ENCODE measurements at regions not wholly inside any gene's neighbourhood (a gene's known extent, or its start where the extent isn't known, plus 50 kb on each side); places are given as distances from the start of the nearest gene placed in this dataset.

- H3K9me1 ChIP-seq (ENCODE audit: control insufficient read depth, extremely low read depth, insufficient read depth, low read length): no peaks in the 10 kb centered on the region
- no peaks in the 10 kb centered on the region for H3K36me3 ChIP-seq (ENCODE audit: control insufficient read depth in 2 of 2, extremely low read depth in 1 of 2, insufficient read depth in 2 of 2, low read length in 2 of 2)
- no peak overlapping the region for H2AFZ ChIP-seq (ENCODE audit: control insufficient read depth, low read length)
- DNase-seq (ENCODE audit: low read depth, low spot score) (no peak), FAIRE-seq (no peak)
- no peaks in the 10 kb centered on the region for H3K4me1 ChIP-seq (ENCODE audit: control insufficient read depth, extremely low read depth, insufficient read depth, low read length)
- H3K4me3 ChIP-seq (ENCODE audit: control insufficient read depth in 2 of 3, extremely low read depth in 1 of 3, insufficient read depth in 2 of 3, low read depth in 1 of 3, low read length in 3 of 3): no peak overlapping the region
- no peak overlapping the region for H3K9ac ChIP-seq (ENCODE audit: control insufficient read depth, extremely low read depth, insufficient read depth, low read length)
- H3K4me2 ChIP-seq (ENCODE audit: control insufficient read depth, extremely low read depth, insufficient read depth, low read depth, low read length): no peak overlapping the region
- no peaks in the 10 kb centered on the region for H4K20me1 ChIP-seq (ENCODE audit: control insufficient read depth, extremely low read depth, insufficient read depth, low read length)
- no peak overlapping the region for H3K27ac ChIP-seq (ENCODE audit: control insufficient read depth, insufficient read depth, low read length)
- no peaks in the 10 kb centered on the region for H3K9me3 ChIP-seq (ENCODE audit: control insufficient read depth, low read depth, low read length)
- dilution Hi-C loops (cut with MboI; ENCODE audit: extremely low pct_ligation_motif_present, low sequenced_read_pairs): no loop called here
- no peaks in the 10 kb centered on the region for H3K27me3 ChIP-seq (ENCODE audit: control insufficient read depth, extremely low read depth, insufficient read depth, low read length)
- H3K79me2 ChIP-seq (ENCODE audit: control insufficient read depth, insufficient read depth, low read length): no peaks in the 10 kb centered on the region
- no peak for TF ChIP-seq EZH2 (IDR thresholded peaks at IDR 0.05; ENCODE audit: low read length)
Observed at GRCh38 chr9:30522061-30522460, 1862.4 kb upstream of the ACO1 start.

DNA sequence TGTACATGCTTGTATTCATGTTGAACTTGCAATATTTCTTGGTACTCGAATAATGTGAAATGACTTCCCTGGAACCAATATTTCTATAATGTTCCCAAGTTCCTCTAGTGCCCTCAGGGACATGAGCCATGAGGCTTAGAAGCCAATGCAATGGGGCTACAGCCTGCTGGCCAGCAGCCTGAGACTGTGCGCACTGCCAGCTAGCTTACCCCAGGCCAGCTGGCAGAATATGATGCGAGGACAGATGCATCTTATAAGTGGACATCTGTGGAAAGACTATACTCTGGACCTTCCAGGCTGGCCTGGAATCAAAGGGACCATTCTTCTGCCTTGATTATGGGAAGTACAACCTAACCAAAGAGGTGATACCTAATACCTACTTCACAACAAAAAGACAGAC is 1862.0 kb upstream of the ACO1 start:
- Histone ChIP-seq H3K9me3 (ENCODE audit: control insufficient read depth, low read depth, low read length) (no peaks in the 10 kb centered on the region), H3K79me2 (ENCODE audit: control insufficient read depth, insufficient read depth, low read length) (no peaks in the 10 kb centered on the region), H4K20me1 (ENCODE audit: control insufficient read depth, extremely low read depth, insufficient read depth, low read length) (no peaks in the 10 kb centered on the region), H3K4me3 (ENCODE audit: control insufficient read depth in 2 of 3, extremely low read depth in 1 of 3, insufficient read depth in 2 of 3, low read depth in 1 of 3, low read length in 3 of 3) (no peak overlapping the region), H3K27ac (ENCODE audit: control insufficient read depth, insufficient read depth, low read length) (no peak overlapping the region), H2AFZ (ENCODE audit: control insufficient read depth, low read length) (no peak overlapping the region), H3K9ac (ENCODE audit: control insufficient read depth, extremely low read depth, insufficient read depth, low read length) (no peak overlapping the region), H3K9me1 (ENCODE audit: control insufficient read depth, extremely low read depth, insufficient read depth, low read length) (no peaks in the 10 kb centered on the region), H3K4me2 (ENCODE audit: control insufficient read depth, extremely low read depth, insufficient read depth, low read depth, low read length) (no peak overlapping the region), H3K4me1 (ENCODE audit: control insufficient read depth, extremely low read depth, insufficient read depth, low read length) (no peaks in the 10 kb centered on the region), H3K27me3 (ENCODE audit: control insufficient read depth, extremely low read depth, insufficient read depth, low read length) (no peaks in the 10 kb centered on the region), H3K36me3 (ENCODE audit: control insufficient read depth in 2 of 2, extremely low read depth in 1 of 2, insufficient read depth in 2 of 2, low read length in 2 of 2) (no peaks in the 10 kb centered on the region)
- dilution Hi-C loops (cut with MboI; ENCODE audit: extremely low pct_ligation_motif_present, low sequenced_read_pairs): no loop called here
- FAIRE-seq (no peak), DNase-seq (ENCODE audit: low read depth, low spot score) (no peak)
- TF ChIP-seq, protein P1, sequence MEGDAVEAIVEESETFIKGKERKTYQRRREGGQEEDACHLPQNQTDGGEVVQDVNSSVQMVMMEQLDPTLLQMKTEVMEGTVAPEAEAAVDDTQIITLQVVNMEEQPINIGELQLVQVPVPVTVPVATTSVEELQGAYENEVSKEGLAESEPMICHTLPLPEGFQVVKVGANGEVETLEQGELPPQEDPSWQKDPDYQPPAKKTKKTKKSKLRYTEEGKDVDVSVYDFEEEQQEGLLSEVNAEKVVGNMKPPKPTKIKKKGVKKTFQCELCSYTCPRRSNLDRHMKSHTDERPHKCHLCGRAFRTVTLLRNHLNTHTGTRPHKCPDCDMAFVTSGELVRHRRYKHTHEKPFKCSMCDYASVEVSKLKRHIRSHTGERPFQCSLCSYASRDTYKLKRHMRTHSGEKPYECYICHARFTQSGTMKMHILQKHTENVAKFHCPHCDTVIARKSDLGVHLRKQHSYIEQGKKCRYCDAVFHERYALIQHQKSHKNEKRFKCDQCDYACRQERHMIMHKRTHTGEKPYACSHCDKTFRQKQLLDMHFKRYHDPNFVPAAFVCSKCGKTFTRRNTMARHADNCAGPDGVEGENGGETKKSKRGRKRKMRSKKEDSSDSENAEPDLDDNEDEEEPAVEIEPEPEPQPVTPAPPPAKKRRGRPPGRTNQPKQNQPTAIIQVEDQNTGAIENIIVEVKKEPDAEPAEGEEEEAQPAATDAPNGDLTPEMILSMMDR (optimal IDR thresholded peaks at IDR 0.05 in 1 of 3, IDR thresholded peaks at IDR 0.05 in 1 of 3, conservative IDR thresholded peaks at IDR 0.05 in 1 of 3; ENCODE audit: extremely low read depth in 1 of 3, insufficient read depth in 2 of 3, low read length in 3 of 3): no peak
- TF ChIP-seq EZH2 (IDR thresholded peaks at IDR 0.05; ENCODE audit: low read length): no peak

GRCh38 chr9:30524311-30524710 is 1860.1 kb upstream of the ACO1 start:
- H2AFZ ChIP-seq (ENCODE audit: control insufficient read depth, low read length): no peak overlapping the region
- no peaks in the 10 kb centered on the region for H3K27me3 ChIP-seq (ENCODE audit: control insufficient read depth, extremely low read depth, insufficient read depth, low read length)
- DNase-seq (ENCODE audit: low read depth, low spot score) (no peak), FAIRE-seq (no peak)
- no peaks in the 10 kb centered on the region for H3K36me3 ChIP-seq (ENCODE audit: control insufficient read depth in 2 of 2, extremely low read depth in 1 of 2, insufficient read depth in 2 of 2, low read length in 2 of 2)
- no peaks in the 10 kb centered on the region for H3K79me2 ChIP-seq (ENCODE audit: control insufficient read depth, insufficient read depth, low read length)
- H3K4me2 ChIP-seq (ENCODE audit: control insufficient read depth, extremely low read depth, insufficient read depth, low read depth, low read length): no peak overlapping the region
- no peaks in the 10 kb centered on the region for H3K4me1 ChIP-seq (ENCODE audit: control insufficient read depth, extremely low read depth, insufficient read depth, low read length)
- no peaks in the 10 kb centered on the region for H3K9me3 ChIP-seq (ENCODE audit: control insufficient read depth, low read depth, low read length)
- no peak for TF ChIP-seq EZH2 (IDR thresholded peaks at IDR 0.05; ENCODE audit: low read length)
- TF ChIP-seq, protein P1 (optimal IDR thresholded peaks at IDR 0.05 in 1 of 3, IDR thresholded peaks at IDR 0.05 in 1 of 3, conservative IDR thresholded peaks at IDR 0.05 in 1 of 3; ENCODE audit: extremely low read depth in 1 of 3, insufficient read depth in 2 of 3, low read length in 3 of 3): no peak
- dilution Hi-C loops (cut with MboI; ENCODE audit: extremely low pct_ligation_motif_present, low sequenced_read_pairs): no loop called here
- H3K9ac ChIP-seq (ENCODE audit: control insufficient read depth, extremely low read depth, insufficient read depth, low read length): no peak overlapping the region
- H3K9me1 ChIP-seq (ENCODE audit: control insufficient read depth, extremely low read depth, insufficient read depth, low read length): no peaks in the 10 kb centered on the region
- H4K20me1 ChIP-seq (ENCODE audit: control insufficient read depth, extremely low read depth, insufficient read depth, low read length): no peaks in the 10 kb centered on the region
- no peak overlapping the region for H3K27ac ChIP-seq (ENCODE audit: control insufficient read depth, insufficient read depth, low read length)
- no peak overlapping the region for H3K4me3 ChIP-seq (ENCODE audit: control insufficient read depth in 2 of 3, extremely low read depth in 1 of 3, insufficient read depth in 2 of 3, low read depth in 1 of 3, low read length in 3 of 3)

All from keratinocyte (primary cell).